Brain microvascular endothelial cell (primary cell): ENCODE measurements at regions not wholly inside any gene's neighbourhood (a gene's known extent, or its start where the extent isn't known, plus 50 kb on each side); places are given as distances from the start of the nearest gene placed in this dataset.

Experiments used
- DNase-seq: peaks from one replicate; pipeline ENCODE4 v3.0.0-alpha.2; 2020
- H3K27ac ChIP-seq: fragments of 250-450 bp; sonication (Bioruptor Pico); 2 replicates; pipeline ENCODE4 v1.5.1; 2020; ENCODE audit warnings: mild to moderate bottlenecking, moderate library complexity
- H3K27me3 ChIP-seq: fragments of 250-450 bp; sonication (Bioruptor Pico); replicated peaks from 2 replicates; pipeline ENCODE4 v1.5.1; 2020; ENCODE audit warnings: mild to moderate bottlenecking
- H3K36me3 ChIP-seq: fragments of 250-450 bp; sonication (Bioruptor Pico); replicated peaks from 2 replicates; pipeline ENCODE4 v1.5.1; 2020; ENCODE audit warnings: mild to moderate bottlenecking
- H3K4me3 ChIP-seq: 2 replicates; pipeline ENCODE4 v1.5.1; 2011; ENCODE audit warnings: low read depth, mild to moderate bottlenecking, control low read depth, low read length, moderate library complexity
- CTCF ChIP-seq: IDR thresholded peaks from 2 replicates; pipeline ENCODE4 v1.5.1; 2011; ENCODE audit warnings: low read depth, mild to moderate bottlenecking, moderate library complexity, low read length, control low read depth, inconsistent platforms; ENCODE audit errors: missing control alignments
- in situ Hi-C: cut with HindIII; loops from 2 replicates; pipeline ENCODE4 v1.10.0; 2017; ENCODE audit warnings: low sequenced_read_pairs, low pct_ligation_motif_present

GRCh38 chr16:65624666-65625065 is 502.8 kb upstream of the CDH11 start:
- no peak for TF ChIP-seq CTCF
- no peak overlapping the region for H3K4me3 ChIP-seq
- no peak for DNase-seq
- in situ Hi-C loops, result no loop called here
- H3K36me3 ChIP-seq, result no peaks in the 10 kb centered on the region
- H3K27me3 ChIP-seq, result no peaks in the 10 kb centered on the region
- no peak overlapping the region for H3K27ac ChIP-seq

- DNase-seq, result no peak
- Histone ChIP-seq H3K27me3 (no peaks in the 10 kb centered on the region), H3K4me3 (no peak overlapping the region), H3K27ac (no peak overlapping the region), H3K36me3 (no peaks in the 10 kb centered on the region)
- TF ChIP-seq CTCF, result no peak
- in situ Hi-C loops, result no loop called here
Observed at GRCh38 chr16:65624229-65624628, 502.4 kb upstream of the CDH11 start.

- no peak for DNase-seq
- no peak overlapping the region for H3K27ac ChIP-seq
- H3K27me3 ChIP-seq, result no peaks in the 10 kb centered on the region
- H3K36me3 ChIP-seq, result no peaks in the 10 kb centered on the region
- in situ Hi-C loops, result no loop called here
- H3K4me3 ChIP-seq, result no peak overlapping the region
- TF ChIP-seq CTCF, result no peak
Observed at GRCh38 chr16:65622871-65623270, 501.0 kb upstream of the CDH11 start.

- in situ Hi-C loops, result no loop called here
- TF ChIP-seq CTCF, result no peak
- Histone ChIP-seq H3K27ac (no peak overlapping the region), H3K27me3 (no peaks in the 10 kb centered on the region), H3K36me3 (no peaks in the 10 kb centered on the region), H3K4me3 (no peak overlapping the region)
- DNase-seq, result no peak
Observed at GRCh38 chr16:65622151-65622550, 500.3 kb upstream of the CDH11 start.

GRCh38 chr16:65621640-65622039 is 499.8 kb upstream of the CDH11 start:
- TF ChIP-seq CTCF, result no peak
- no peaks in the 10 kb centered on the region for H3K36me3 ChIP-seq
- in situ Hi-C loops, result no loop called here
- H3K4me3 ChIP-seq, result no peak overlapping the region
- no peaks in the 10 kb centered on the region for H3K27me3 ChIP-seq
- no peak overlapping the region for H3K27ac ChIP-seq
- no peak for DNase-seq

GRCh38 chr16:65619606-65620005 is 497.7 kb upstream of the CDH11 start:
- in situ Hi-C loops, result no loop called here
- H3K4me3 ChIP-seq, result no peak overlapping the region
- TF ChIP-seq CTCF, result no peak
- no peaks in the 10 kb centered on the region for H3K36me3 ChIP-seq
- H3K27me3 ChIP-seq, result no peaks in the 10 kb centered on the region
- no peak for DNase-seq
- no peak overlapping the region for H3K27ac ChIP-seq
